OCI-LY3 (cell line): ENCODE measurements at regions not wholly inside any gene's neighbourhood (a gene's known extent, or its start where the extent isn't known, plus 50 kb on each side); places are given as distances from the start of the nearest gene placed in this dataset.
A peak's percentile ranks its signal among the peaks of the same experiment; 100 is the strongest.

Experiments used
- H2AFZ ChIP-seq: fragments of 200-600, 300-600 bp; shearing (Covaris generic); 2 replicates; pipeline ENCODE4 v1.6.0; 2014; ENCODE audit warnings: antibody characterized with exemption, low read depth, low read length
- H3K27ac ChIP-seq: fragments of 200-600, 300-600 bp; sonication (generic); 2 replicates; pipeline ENCODE4 v1.5.1; 2014; ENCODE audit warnings: mild to moderate bottlenecking, low read length, moderate library complexity, mixed read lengths
- H3K27me3 ChIP-seq: fragments of 200-600, 300-600 bp; sonication (generic); 2 replicates; pipeline ENCODE4 v1.6.1; 2014; ENCODE audit warnings: low read depth, low read length, mixed read lengths
- H3K36me3 ChIP-seq: fragments of 200-600, 300-600 bp; sonication (generic); replicated peaks from 2 replicates; pipeline ENCODE3; 2014; ENCODE audit warnings: low read depth, low read length, mixed read lengths
- H3K4me1 ChIP-seq: fragments of 300-600, 200-600 bp; sonication (generic); 2 replicates; pipeline ENCODE4 v1.6.1; 2014; ENCODE audit warnings: low read length, mixed read lengths
- H3K4me2 ChIP-seq: fragments of 200-600, 300-600 bp; sonication (generic); 2 replicates; pipeline ENCODE4 v1.6.1; 2014; ENCODE audit warnings: low read length, mixed read lengths
- H3K4me3 ChIP-seq: fragments of 300-600, 200-600 bp; sonication (generic); 2 replicates; pipeline ENCODE4 v1.5.1; 2014; ENCODE audit warnings: antibody characterized with exemption, mild to moderate bottlenecking, low read length, moderate library complexity
- H3K79me2 ChIP-seq: fragments of 300-600, 200-600 bp; shearing (Covaris generic); 2 replicates; pipeline ENCODE4 v1.6.1; 2014; ENCODE audit warnings: mild to moderate bottlenecking, low read length, mixed read lengths
- H3K9ac ChIP-seq: fragments of 300-600, 200-600 bp; shearing (Covaris generic); 2 replicates; pipeline ENCODE4 v1.6.0; 2014; ENCODE audit warnings: mild to moderate bottlenecking, low read length, moderate library complexity
- H3K9me3 ChIP-seq: fragments of 200-600, 300-600 bp; shearing (Covaris generic); 2 replicates; pipeline ENCODE4 v1.6.1; 2014; ENCODE audit warnings: low read length, mixed read lengths; ENCODE audit not compliant: insufficient read depth
- H4K20me1 ChIP-seq: fragments of 200-600, 300-600 bp; sonication (generic); 2 replicates; pipeline ENCODE4 v1.6.1; 2016; ENCODE audit warnings: low read length, mixed read lengths; ENCODE audit not compliant: insufficient read depth
- CTCF ChIP-seq: fragments of 200-600, 300-600 bp; sonication (generic); IDR thresholded peaks from 2 replicates; pipeline ENCODE4 v1.5.1; 2014; ENCODE audit warnings: antibody characterized with exemption, low read length, low read depth
- EZH2phosphoT487 ChIP-seq: fragments of 200-600 bp; shearing (Covaris generic); IDR thresholded peaks from 2 replicates; pipeline ENCODE4 v1.6.1; 2018; ENCODE audit warnings: antibody characterized with exemption, mixed run types, low read depth

- H3K79me2 ChIP-seq = no peaks in the 10 kb centered on the region
- TF ChIP-seq EZH2phosphoT487 (no peak), CTCF (no peak)
- H2AFZ ChIP-seq = no peak overlapping the region
- H3K9ac ChIP-seq = no peak overlapping the region
- H3K4me1 ChIP-seq = no peaks in the 10 kb centered on the region; the same call in 1 of the 2 replicates
- H4K20me1 ChIP-seq = no peaks in the 10 kb centered on the region
- H3K4me3 ChIP-seq = no peak overlapping the region
- peaks cover 3% of the 10 kb centered on the region for H3K36me3 ChIP-seq
- H3K27ac ChIP-seq = no peak overlapping the region
- H3K27me3 ChIP-seq = no peaks in the 10 kb centered on the region
- peaks cover 7% of the 10 kb centered on the region; the same call in 1 of the 2 replicates for H3K9me3 ChIP-seq
- no peak overlapping the region for H3K4me2 ChIP-seq
Observed at GRCh38 chr2:62370321-62371250, 135.4 kb downstream of the TMEM17 start.

GRCh38 chr2:62369541-62370202 is 136.3 kb downstream of the TMEM17 start:
- Histone ChIP-seq H3K27ac (no peak overlapping the region), H3K4me1 (peaks cover 6% of the 10 kb centered on the region), H4K20me1 (no peaks in the 10 kb centered on the region), H3K4me2 (no peak overlapping the region), H3K79me2 (no peaks in the 10 kb centered on the region), H3K4me3 (no peak overlapping the region), H3K9me3 (peaks cover 7% of the 10 kb centered on the region; the same call in 1 of the 2 replicates), H3K9ac (no peak overlapping the region), H3K36me3 (peaks cover 3% of the 10 kb centered on the region), H3K27me3 (no peaks in the 10 kb centered on the region), H2AFZ (no peak overlapping the region)
- TF ChIP-seq EZH2phosphoT487 (no peak), CTCF (no peak)

- Histone ChIP-seq H3K9me3 (peaks cover 6% of the 10 kb centered on the region; the same call in 1 of the 2 replicates), H3K36me3 (peaks cover 6% of the 10 kb centered on the region), H4K20me1 (no peaks in the 10 kb centered on the region), H3K4me2 (peak overlapping the region; percentile 35; the same call in 1 of the 2 replicates), H3K27ac (no peak overlapping the region), H3K79me2 (no peaks in the 10 kb centered on the region), H3K4me3 (no peak overlapping the region), H3K27me3 (no peaks in the 10 kb centered on the region), H3K4me1 (peaks cover 29% of the 10 kb centered on the region), H2AFZ (no peak overlapping the region), H3K9ac (no peak overlapping the region)
- TF ChIP-seq CTCF = no peak
- TF ChIP-seq EZH2phosphoT487 = no peak
Observed at GRCh38 chr2:62364791-62365528, 141.0 kb downstream of the TMEM17 start.
